H1 (cell line): ENCODE measurements at regions not wholly inside any gene's neighbourhood (a gene's known extent, or its start where the extent isn't known, plus 50 kb on each side); places are given as distances from the start of the nearest gene placed in this dataset.

Experiments used
- CTCF ChIA-PET: fragments of 300-600 bp; sonication (Branson Sonifier 250); formaldehyde crosslinking; loops from one replicate; lab custom pipeline; 2021; ENCODE audit not compliant: partially characterized antibody; lab: Charles Lee
- POLR2A ChIA-PET: fragments of 300-600 bp; sonication (Branson Sonifier 250); formaldehyde crosslinking; loops from one replicate; lab custom pipeline; 2021; ENCODE audit warnings: inconsistent platforms; ENCODE audit not compliant: partially characterized antibody; lab: Charles Lee
- DNase-seq, 2 experiments: peaks; one replicate each; pipeline versions ENCODE4 v3.0.0 to v3.0.0-alpha.2; 2010 to 2022; ENCODE audit warnings: low spot score in 2 of 2, low read depth in 1 of 2, mixed read lengths in 1 of 2
- FAIRE-seq: peaks from 2 replicates; lab custom pipeline; 2011; peaks lifted over from hg19 to GRCh38; lab: Jason Lieb, UNC
- H2AFZ ChIP-seq: 2 replicates; pipeline ENCODE4 v1.8.1; 2012; ENCODE audit warnings: low read length, inconsistent platforms
- H2AK5ac ChIP-seq: 2 replicates; pipeline ENCODE4 v1.6.1; 2013; ENCODE audit warnings: low read depth, low read length
- H2BK120ac ChIP-seq: replicated peaks from 2 replicates; pipeline ENCODE3; 2013; ENCODE audit warnings: low read depth, low read length, inconsistent platforms
- H2BK12ac ChIP-seq: 2 replicates; pipeline ENCODE4 v1.6.1; 2013; ENCODE audit warnings: low read depth, low read length
- H2BK15ac ChIP-seq: 2 replicates; pipeline ENCODE4 v1.6.1; 2013; ENCODE audit warnings: low read length
- H2BK20ac ChIP-seq: 2 replicates; pipeline ENCODE4 v1.6.1; 2013; ENCODE audit warnings: low read length
- H2BK5ac ChIP-seq: 2 replicates; pipeline ENCODE4 v1.6.1; 2013; ENCODE audit warnings: low read depth, low read length
- H3K14ac ChIP-seq: 2 replicates; pipeline ENCODE4 v1.6.1; 2013; ENCODE audit warnings: inconsistent platforms; ENCODE audit not compliant: insufficient read length
- H3K18ac ChIP-seq: 2 replicates; pipeline ENCODE4 v1.6.1; 2013; ENCODE audit warnings: low read length; ENCODE audit errors: extremely low read depth
- H3K23ac ChIP-seq: 2 replicates; pipeline ENCODE4 v1.6.1; 2013; ENCODE audit warnings: inconsistent platforms; ENCODE audit not compliant: insufficient read length
- H3K23me2 ChIP-seq: 2 replicates; pipeline ENCODE4 v1.6.1; 2013; ENCODE audit warnings: low read depth, low read length
- H3K27ac ChIP-seq: 2 replicates; pipeline ENCODE4 v1.6.1; 2011; ENCODE audit warnings: low read depth, low read length, inconsistent platforms
- H3K27me3 ChIP-seq, 4 experiments: replicated peaks in 1 of 4; 1 replicate in 1 of 4; 2 replicates in 3 of 4; pipeline versions ENCODE4 v1.6.1 to v1.8.1; 2011 to 2013; ENCODE audit warnings: low read length in 3 of 4, mild to moderate bottlenecking in 3 of 4, inconsistent platforms in 2 of 4, mixed read lengths in 2 of 4, moderate library complexity in 1 of 4; ENCODE audit not compliant: control insufficient read depth in 3 of 4, insufficient read depth in 3 of 4; ENCODE audit errors: extremely low read depth in 1 of 4
- H3K36me3 ChIP-seq, 4 experiments: 2 replicates each; pipeline versions ENCODE4 v1.6.1 to v1.8.1; 2011 to 2013; ENCODE audit warnings: mild to moderate bottlenecking in 4 of 4, low read length in 3 of 4, moderate library complexity in 2 of 4, control low read depth in 1 of 4, inconsistent platforms in 1 of 4; ENCODE audit not compliant: insufficient read depth in 4 of 4, control insufficient read depth in 2 of 4
- H3K4ac ChIP-seq: replicated peaks from 2 replicates; pipeline ENCODE3; 2013; ENCODE audit warnings: low read length, low read depth, mixed read lengths, inconsistent platforms; ENCODE audit not compliant: insufficient read length
- H3K4me1 ChIP-seq, 4 experiments: replicated peaks in 1 of 4; 1 replicate in 1 of 4; 2 replicates in 3 of 4; pipeline versions ENCODE4 v1.6.1 to v1.8.1; 2011 to 2013; ENCODE audit warnings: low read length in 3 of 4, inconsistent platforms in 2 of 4, mixed read lengths in 1 of 4; ENCODE audit not compliant: insufficient read depth in 4 of 4, control insufficient read depth in 3 of 4
- H3K4me2 ChIP-seq, 2 experiments: 2 replicates each; pipeline versions ENCODE4 v1.6.1 to v1.8.1; 2011 to 2013; ENCODE audit warnings: low read depth in 2 of 2, low read length in 2 of 2, control low read depth in 1 of 2, inconsistent platforms in 1 of 2, mild to moderate bottlenecking in 1 of 2; ENCODE audit not compliant: insufficient read depth in 1 of 2
- H3K4me3 ChIP-seq, 4 experiments: fragments of 200-600, 300-600 bp in 1 of 4; sonication (generic), shearing (Covaris generic), sonication (Bioruptor Twin) in 1 of 4; 2 replicates each; pipeline versions ENCODE4 v1.5.1 to v1.8.1; 2011 to 2016; ENCODE audit warnings: low read length in 4 of 4, low read depth in 3 of 4, control low read depth in 2 of 4, inconsistent platforms in 2 of 4, mild to moderate bottlenecking in 2 of 4, mixed read lengths in 1 of 4, moderate library complexity in 1 of 4; ENCODE audit not compliant: insufficient read depth in 2 of 4; ENCODE audit errors: extremely low read depth in 1 of 4
- H3K56ac ChIP-seq: replicated peaks from 2 replicates; pipeline ENCODE3; 2013; ENCODE audit warnings: low read depth, mild to moderate bottlenecking, mixed read lengths, low read length, inconsistent platforms; ENCODE audit not compliant: insufficient read length
- H3K79me1 ChIP-seq: 2 replicates; pipeline ENCODE4 v1.6.1; 2013; ENCODE audit warnings: low read depth, low read length, control low read depth
- H3K79me2 ChIP-seq, 2 experiments: 2 replicates each; pipeline versions ENCODE4 v1.6.1 to v1.8.1; 2012 to 2013; ENCODE audit warnings: low read length in 2 of 2, mild to moderate bottlenecking in 2 of 2, inconsistent platforms in 1 of 2; ENCODE audit not compliant: insufficient read depth in 2 of 2, control insufficient read depth in 1 of 2
- H3K9ac ChIP-seq, 4 experiments: replicated peaks in 1 of 4; 1 replicate in 1 of 4; 2 replicates in 3 of 4; pipeline versions ENCODE4 v1.6.1 to v1.8.1; 2011 to 2013; ENCODE audit warnings: low read depth in 3 of 4, low read length in 3 of 4, control low read depth in 2 of 4, mild to moderate bottlenecking in 2 of 4, moderate library complexity in 2 of 4, inconsistent platforms in 1 of 4; ENCODE audit errors: extremely low read depth in 1 of 4
- H3K9me3 ChIP-seq, 2 experiments: 2 replicates each; pipeline versions ENCODE4 v1.6.1 to v1.8.1; 2012 to 2013; ENCODE audit warnings: mild to moderate bottlenecking in 2 of 2, moderate library complexity in 2 of 2, control low read depth in 1 of 2, inconsistent platforms in 1 of 2, low read depth in 1 of 2, low read length in 1 of 2, mixed read lengths in 1 of 2; ENCODE audit not compliant: insufficient read depth in 2 of 2
- H4K20me1 ChIP-seq, 2 experiments: replicated peaks in 1 of 2; 2 replicates each; pipeline versions ENCODE3 to v1.8.1; 2011 to 2013; ENCODE audit warnings: inconsistent platforms in 2 of 2, low read length in 2 of 2, mild to moderate bottlenecking in 1 of 2; ENCODE audit not compliant: insufficient read depth in 2 of 2, control insufficient read depth in 1 of 2
- H4K5ac ChIP-seq: 2 replicates; pipeline ENCODE4 v1.6.1; 2013; ENCODE audit warnings: low read length, low read depth, mixed read lengths, inconsistent platforms; ENCODE audit not compliant: insufficient read length
- H4K8ac ChIP-seq: 2 replicates; pipeline ENCODE4 v1.8.0; 2013; ENCODE audit warnings: mild to moderate bottlenecking, moderate library complexity, low read length, inconsistent platforms; ENCODE audit not compliant: insufficient read depth; ENCODE audit errors: extremely low read depth
- H4K91ac ChIP-seq: replicated peaks from 2 replicates; pipeline ENCODE3; 2013; ENCODE audit warnings: low read length, mixed read lengths, inconsistent platforms; ENCODE audit not compliant: insufficient read length
- CBX8 ChIP-seq: fragments of 300-800, 300-1000 bp; sonication (generic); IDR thresholded peaks from 2 replicates; pipeline ENCODE4 v1.7.1; 2016; ENCODE audit warnings: low read depth, low read length, borderline replicate concordance
- JUND ChIP-seq: IDR thresholded peaks from 2 replicates; pipeline ENCODE4 v1.6.1; 2011; ENCODE audit warnings: mild to moderate bottlenecking, improper control_type of control experiment, low read length
- PHF8 ChIP-seq: fragments of 200-600 bp; sonication (generic); conservative IDR thresholded peaks from 2 replicates; pipeline ENCODE4 v1.7.1; 2012; ENCODE audit warnings: low read depth, mild to moderate bottlenecking, inconsistent platforms, low read length, moderate library complexity
- POU5F1 ChIP-seq: IDR thresholded peaks from 2 replicates; pipeline ENCODE4 v1.6.1; 2011; ENCODE audit warnings: low read depth, mild to moderate bottlenecking, low read length, moderate library complexity
- RXRA ChIP-seq: IDR thresholded peaks from 2 replicates; pipeline ENCODE4 v1.6.1; 2011; ENCODE audit warnings: low read depth, mild to moderate bottlenecking, low read length, moderate library complexity; ENCODE audit not compliant: insufficient read depth
- SP1 ChIP-seq: IDR thresholded peaks from 2 replicates; pipeline ENCODE4 v1.6.1; 2011; ENCODE audit warnings: low read depth, low read length

- Histone ChIP-seq H3K23me2 (no peaks in the 10 kb centered on the region), H2AFZ (no peak overlapping the region), H2BK20ac (no peak overlapping the region), H3K23ac (no peak overlapping the region), H3K27me3 (no peaks in the 10 kb centered on the region), H3K4ac (no peak overlapping the region), H2BK15ac (no peak overlapping the region), H2BK5ac (no peak overlapping the region), H3K18ac (no peak overlapping the region), H3K9ac (no peak overlapping the region), H2BK12ac (no peak overlapping the region), H4K91ac (no peak overlapping the region), H2BK120ac (no peak overlapping the region), H3K9me3 (peaks cover 0 to 4% of the 10 kb centered on the region in 2 experiments; a peak in 1 of 4 replicates), H3K36me3 (no peaks in the 10 kb centered on the region), H3K27ac (no peak overlapping the region), H4K20me1 (no peaks in the 10 kb centered on the region), H4K8ac (no peak overlapping the region), H3K79me2 (no peaks in the 10 kb centered on the region), H3K4me3 (no peak overlapping the region), H3K4me1 (peaks cover 0 to 4% (median 0%) of the 10 kb centered on the region in 4 experiments; a peak in 1 of 7 replicates), H4K5ac (no peak overlapping the region), H3K56ac (no peak overlapping the region), H3K14ac (no peak overlapping the region), H3K79me1 (no peaks in the 10 kb centered on the region), H2AK5ac (no peak overlapping the region), H3K4me2 (no peak overlapping the region)
- CTCF ChIA-PET: interaction anchor here (1.0 to 1.5 kb wide), 4 partner anchors 19 to 636 kb away, joined by 3 to 6 read pairs (median 4); no protein-coding TSS in a partner anchor
- FAIRE-seq (no peak), DNase-seq (no peak)
- POLR2A ChIA-PET: interaction anchor here (0.7 kb wide), 1 partner anchor 35 kb away, joined by 3 read pairs; no protein-coding TSS in a partner anchor
- TF ChIP-seq PHF8 (no peak), SP1 (no peak), CBX8 (no peak), RXRA (no peak), POU5F1 (no peak), JUND (no peak)
Measured at GRCh38 chr5:147169399-147169798, 65.4 kb upstream of the STK32A start.
